ENCODE measurements at regions not wholly inside any gene's neighbourhood (a gene's known extent, or its start where the extent isn't known, plus 50 kb on each side); places are given as distances from the start of the nearest gene placed in this dataset.
"Not testable (repeated sequence)": the region's sequence is repeated elsewhere in the genome, so short reads cannot be mapped to it uniquely, and the experiment has no call there.

DNA sequence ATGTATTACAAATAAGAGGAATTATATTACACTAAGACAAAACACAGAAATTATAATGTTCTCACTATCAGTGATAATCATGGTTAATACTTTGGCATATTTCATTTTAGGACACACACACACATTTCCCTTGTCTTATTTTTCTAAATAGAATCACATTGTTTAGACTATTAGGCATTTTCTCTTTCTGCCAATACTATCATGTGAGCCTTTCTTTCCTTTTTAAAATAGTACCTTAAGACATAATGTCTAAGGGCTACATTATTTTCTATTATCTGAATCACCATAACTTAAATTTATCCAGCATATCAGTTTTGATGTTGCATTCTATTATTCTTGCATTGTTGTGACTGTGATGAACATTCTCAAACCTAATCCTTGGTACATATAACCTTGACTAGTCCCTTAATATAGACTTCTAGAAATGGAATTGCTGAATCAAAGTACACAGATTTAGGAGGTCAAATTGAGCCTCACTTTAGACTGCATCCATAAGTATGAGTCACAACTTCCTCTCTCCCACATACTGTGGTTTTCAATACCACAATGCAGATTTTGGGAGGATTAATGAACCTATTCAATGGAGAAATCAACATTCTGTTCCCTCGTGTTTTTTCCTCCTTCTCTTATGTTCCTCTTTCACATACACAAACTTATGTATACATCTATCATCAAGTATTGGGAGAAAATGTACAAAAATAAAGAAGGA, 212.6 kb downstream of the MOXD1 start (continued):
- TF ChIP-seq, protein P1, sequence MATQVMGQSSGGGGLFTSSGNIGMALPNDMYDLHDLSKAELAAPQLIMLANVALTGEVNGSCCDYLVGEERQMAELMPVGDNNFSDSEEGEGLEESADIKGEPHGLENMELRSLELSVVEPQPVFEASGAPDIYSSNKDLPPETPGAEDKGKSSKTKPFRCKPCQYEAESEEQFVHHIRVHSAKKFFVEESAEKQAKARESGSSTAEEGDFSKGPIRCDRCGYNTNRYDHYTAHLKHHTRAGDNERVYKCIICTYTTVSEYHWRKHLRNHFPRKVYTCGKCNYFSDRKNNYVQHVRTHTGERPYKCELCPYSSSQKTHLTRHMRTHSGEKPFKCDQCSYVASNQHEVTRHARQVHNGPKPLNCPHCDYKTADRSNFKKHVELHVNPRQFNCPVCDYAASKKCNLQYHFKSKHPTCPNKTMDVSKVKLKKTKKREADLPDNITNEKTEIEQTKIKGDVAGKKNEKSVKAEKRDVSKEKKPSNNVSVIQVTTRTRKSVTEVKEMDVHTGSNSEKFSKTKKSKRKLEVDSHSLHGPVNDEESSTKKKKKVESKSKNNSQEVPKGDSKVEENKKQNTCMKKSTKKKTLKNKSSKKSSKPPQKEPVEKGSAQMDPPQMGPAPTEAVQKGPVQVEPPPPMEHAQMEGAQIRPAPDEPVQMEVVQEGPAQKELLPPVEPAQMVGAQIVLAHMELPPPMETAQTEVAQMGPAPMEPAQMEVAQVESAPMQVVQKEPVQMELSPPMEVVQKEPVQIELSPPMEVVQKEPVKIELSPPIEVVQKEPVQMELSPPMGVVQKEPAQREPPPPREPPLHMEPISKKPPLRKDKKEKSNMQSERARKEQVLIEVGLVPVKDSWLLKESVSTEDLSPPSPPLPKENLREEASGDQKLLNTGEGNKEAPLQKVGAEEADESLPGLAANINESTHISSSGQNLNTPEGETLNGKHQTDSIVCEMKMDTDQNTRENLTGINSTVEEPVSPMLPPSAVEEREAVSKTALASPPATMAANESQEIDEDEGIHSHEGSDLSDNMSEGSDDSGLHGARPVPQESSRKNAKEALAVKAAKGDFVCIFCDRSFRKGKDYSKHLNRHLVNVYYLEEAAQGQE (IDR thresholded peaks at IDR 0.05; ENCODE audit: low read depth): no peak
- TF ChIP-seq, protein P2, sequence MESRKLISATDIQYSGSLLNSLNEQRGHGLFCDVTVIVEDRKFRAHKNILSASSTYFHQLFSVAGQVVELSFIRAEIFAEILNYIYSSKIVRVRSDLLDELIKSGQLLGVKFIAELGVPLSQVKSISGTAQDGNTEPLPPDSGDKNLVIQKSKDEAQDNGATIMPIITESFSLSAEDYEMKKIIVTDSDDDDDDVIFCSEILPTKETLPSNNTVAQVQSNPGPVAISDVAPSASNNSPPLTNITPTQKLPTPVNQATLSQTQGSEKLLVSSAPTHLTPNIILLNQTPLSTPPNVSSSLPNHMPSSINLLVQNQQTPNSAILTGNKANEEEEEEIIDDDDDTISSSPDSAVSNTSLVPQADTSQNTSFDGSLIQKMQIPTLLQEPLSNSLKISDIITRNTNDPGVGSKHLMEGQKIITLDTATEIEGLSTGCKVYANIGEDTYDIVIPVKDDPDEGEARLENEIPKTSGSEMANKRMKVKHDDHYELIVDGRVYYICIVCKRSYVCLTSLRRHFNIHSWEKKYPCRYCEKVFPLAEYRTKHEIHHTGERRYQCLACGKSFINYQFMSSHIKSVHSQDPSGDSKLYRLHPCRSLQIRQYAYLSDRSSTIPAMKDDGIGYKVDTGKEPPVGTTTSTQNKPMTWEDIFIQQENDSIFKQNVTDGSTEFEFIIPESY (IDR thresholded peaks at IDR 0.05; ENCODE audit: extremely low read depth, insufficient replicate concordance, low read length): no peak
- TF ChIP-seq POLR2A (IDR thresholded peaks at IDR 0.05; ENCODE audit: borderline replicate concordance, extremely low read depth, insufficient read depth, insufficient read length): no peak
- TF ChIP-seq CEBPB (IDR thresholded peaks at IDR 0.05; ENCODE audit: low read depth): peak; percentile 10; the same call in 1 of the 2 replicates
- no peak for TF ChIP-seq YY1 (IDR thresholded peaks at IDR 0.05; ENCODE audit: extremely low read depth, insufficient replicate concordance, low read depth, low read length)

DNA sequence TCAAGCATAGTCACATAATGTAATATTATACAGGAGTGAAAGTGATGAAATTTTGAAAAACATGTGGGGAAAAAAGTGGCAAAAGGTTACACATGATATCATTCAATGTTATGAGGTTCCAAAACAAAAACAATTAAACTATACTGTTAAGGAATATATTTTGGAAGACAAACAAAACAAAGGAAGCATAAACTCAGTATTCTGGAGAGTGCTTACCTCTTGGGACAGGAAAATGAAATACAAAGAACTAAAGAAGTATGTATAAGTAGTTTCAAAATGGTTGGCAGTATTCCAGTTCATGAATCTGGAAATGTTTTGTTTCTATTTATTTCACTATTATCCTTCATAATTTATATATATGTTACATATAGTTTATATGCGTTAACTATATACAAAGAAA, 213.5 kb downstream of the MOXD1 start:
- H2AFZ ChIP-seq (ENCODE audit: low read depth, low read length, poor library complexity, severe bottlenecking): no peak overlapping the region
- ChIA-PET POLR2A (no interaction called here), CTCF (no interaction called here), RAD21 (ENCODE audit: low non-redundant PET in 1 of 2, low total read pairs in 2 of 2, uncharacterized antibody in 2 of 2, unreplicated experiment in 2 of 2) (interaction anchor here in 1 of 2 experiments (0.7 kb wide), 1 partner anchor 410 kb away, joined by 3 read pairs; no protein-coding TSS in a partner anchor)
- H3K36me3 ChIP-seq (ENCODE audit: control insufficient read depth in 1 of 2, insufficient read depth in 2 of 2, low read length in 2 of 2): no peaks in the 10 kb centered on the region
- peaks cover 4 to 25% of the 10 kb centered on the region in 2 experiments; a peak in 3 of 4 replicates for H3K4me1 ChIP-seq (ENCODE audit: control insufficient read depth in 1 of 2, insufficient read depth in 2 of 2, low read length in 2 of 2)
- H3K27ac ChIP-seq (ENCODE audit: low read depth, low read length): no peak overlapping the region
- DNase-seq (ENCODE audit: low read depth, low spot score) (no peak), ATAC-seq (no peak)
- BruUV-seq (replicated peaks): no TSS peak
- no peaks in the 10 kb centered on the region for H3K79me2 ChIP-seq (ENCODE audit: insufficient read depth, low read length)
- H3K9me3 ChIP-seq (ENCODE audit: control insufficient read depth in 1 of 2, insufficient read depth in 1 of 2, low read depth in 1 of 2, low read length in 2 of 2): no peaks in the 10 kb centered on the region; a peak in 1 of 4 replicates
- H3K27me3 ChIP-seq (ENCODE audit: insufficient read depth, low read length): no peaks in the 10 kb centered on the region
- no peak overlapping the region for H3K9ac ChIP-seq (ENCODE audit: low read length)
- no peaks in the 10 kb centered on the region for H3K9me2 ChIP-seq (ENCODE audit: insufficient read depth)
- H3K4me2 ChIP-seq (ENCODE audit: low read length): no peak overlapping the region
- TF ChIP-seq EZH2phosphoT487 (IDR thresholded peaks at IDR 0.05; ENCODE audit: borderline replicate concordance) (no peak), TCF7L2 (IDR thresholded peaks at IDR 0.05; ENCODE audit: borderline replicate concordance, extremely low read depth, insufficient read depth, insufficient read length) (no peak), SP1 (IDR thresholded peaks at IDR 0.05; ENCODE audit: low read depth) (no peak), RAD21 (IDR thresholded peaks at IDR 0.05; ENCODE audit: low read depth) (no peak), SIN3A (IDR thresholded peaks at IDR 0.05; ENCODE audit: low read depth) (no peak), CBX3 (IDR thresholded peaks at IDR 0.05; ENCODE audit: low read depth) (no peak)
- TF ChIP-seq, protein P3, sequence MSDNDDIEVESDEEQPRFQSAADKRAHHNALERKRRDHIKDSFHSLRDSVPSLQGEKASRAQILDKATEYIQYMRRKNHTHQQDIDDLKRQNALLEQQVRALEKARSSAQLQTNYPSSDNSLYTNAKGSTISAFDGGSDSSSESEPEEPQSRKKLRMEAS (IDR thresholded peaks at IDR 0.05): no peak
- H3K4me3 ChIP-seq (replicated peaks in 1 of 2; ENCODE audit: low read depth in 1 of 2, low read length in 2 of 2): no peak overlapping the region
- H4K20me1 ChIP-seq (ENCODE audit: insufficient read depth): no peaks in the 10 kb centered on the region
- intact Hi-C loops (cut with micrococcal nuclease): no loop called here

DNA sequence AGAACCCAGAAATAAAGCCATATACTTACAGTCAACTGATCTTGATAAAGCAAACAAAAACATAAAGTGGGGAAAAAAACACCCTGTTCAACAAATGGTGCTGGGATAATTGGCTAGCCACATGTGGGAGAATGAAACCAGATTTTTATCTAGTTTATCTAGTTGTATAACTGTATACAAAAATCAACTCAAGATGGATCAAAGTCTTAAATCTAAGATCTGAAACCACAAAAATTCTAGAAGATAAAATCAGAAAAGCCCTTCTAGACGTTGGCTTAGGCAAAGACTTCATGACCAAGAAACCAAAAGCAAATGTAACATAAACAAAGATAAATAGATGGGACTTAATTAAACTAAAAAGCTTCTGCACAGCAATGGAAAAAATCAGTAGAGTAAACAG, 216.3 kb downstream of the MOXD1 start:
- BruUV-seq (replicated peaks); H3K9ac ChIP-seq (ENCODE audit: low read length); POLR2A ChIA-PET; H3K9me3 ChIP-seq (ENCODE audit: control insufficient read depth in 1 of 2, insufficient read depth in 1 of 2, low read depth in 1 of 2, low read length in 2 of 2); H4K20me1 ChIP-seq (ENCODE audit: insufficient read depth); intact Hi-C loops (cut with micrococcal nuclease); H3K27ac ChIP-seq (ENCODE audit: low read depth, low read length); H3K36me3 ChIP-seq (ENCODE audit: control insufficient read depth in 1 of 2, insufficient read depth in 2 of 2, low read length in 2 of 2); ATAC-seq; H3K4me3 ChIP-seq (replicated peaks in 1 of 2; ENCODE audit: low read depth in 1 of 2, low read length in 2 of 2); CTCF ChIA-PET; H3K27me3 ChIP-seq (ENCODE audit: insufficient read depth, low read length); H3K79me2 ChIP-seq (ENCODE audit: insufficient read depth, low read length); H3K4me2 ChIP-seq (ENCODE audit: low read length); H3K9me2 ChIP-seq (ENCODE audit: insufficient read depth); DNase-seq (ENCODE audit: low read depth, low spot score); H2AFZ ChIP-seq (ENCODE audit: low read depth, low read length, poor library complexity, severe bottlenecking); RAD21 ChIA-PET (ENCODE audit: low non-redundant PET in 1 of 2, low total read pairs in 2 of 2, uncharacterized antibody in 2 of 2, unreplicated experiment in 2 of 2): not testable (repeated sequence)
- H3K4me1 ChIP-seq (ENCODE audit: control insufficient read depth in 1 of 2, insufficient read depth in 2 of 2, low read length in 2 of 2): peaks cover 1 to 15% of the 10 kb centered on the region in 2 experiments; a peak in 3 of 4 replicates

Measured in HCT116 (cell line).